ENCODE measurements at regions not wholly inside any gene's neighbourhood (a gene's known extent, or its start where the extent isn't known, plus 50 kb on each side); places are given as distances from the start of the nearest gene placed in this dataset.
A peak's percentile ranks its signal among the peaks of the same experiment; 100 is the strongest.

GRCh38 chr1:199122085-199122484 lies 483.2 kb downstream of the PTPRC start:
- TF ChIP-seq CTCF (conservative IDR thresholded peaks at IDR 0.05; ENCODE audit: control insufficient read depth, insufficient read depth, low read depth, low read length), result no peak

DNA sequence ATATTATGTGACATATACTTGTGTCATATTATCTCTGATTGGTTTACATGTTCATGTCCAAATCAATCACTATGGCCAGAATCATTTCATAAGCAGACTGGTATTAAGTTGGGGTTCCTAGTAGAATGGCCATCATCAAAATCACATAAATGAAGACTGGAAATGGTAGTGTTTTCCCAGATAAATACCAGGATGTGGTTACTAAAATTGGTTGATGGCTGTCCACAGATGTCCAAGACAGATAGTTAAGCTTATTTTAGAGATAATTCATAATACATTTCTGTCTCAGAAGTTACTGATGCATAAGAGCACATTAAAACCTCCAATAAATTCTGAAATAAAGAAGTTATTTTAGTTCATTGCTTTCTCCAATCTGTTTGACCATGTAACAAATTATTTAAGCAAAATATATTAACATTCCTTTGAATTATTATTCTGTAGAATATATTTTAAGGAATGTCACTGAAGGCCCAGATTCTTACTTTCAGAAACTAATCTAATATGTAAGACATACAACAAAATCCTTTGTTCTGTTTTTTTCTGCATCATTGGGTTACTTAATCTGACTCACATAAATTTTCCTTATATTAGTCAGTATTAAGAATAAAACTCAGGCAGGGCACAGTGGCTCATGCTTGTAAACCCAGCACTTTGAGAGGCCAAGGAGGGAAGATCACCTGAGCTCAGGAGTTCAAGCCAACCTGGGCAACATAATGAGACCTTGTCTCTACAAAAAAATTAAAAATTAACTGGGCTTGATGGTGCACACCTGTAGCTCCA lies 483.9 kb downstream of the PTPRC start:
- peak; percentile 63 for DNase-seq (ENCODE audit: low read depth)
- no peak overlapping the region for H3K4me3 ChIP-seq (ENCODE audit: control insufficient read depth, low read depth, low read length)
- no peak for TF ChIP-seq CTCF (conservative IDR thresholded peaks at IDR 0.05; ENCODE audit: control insufficient read depth, insufficient read depth, low read depth, low read length)

More at GRCh38 chr1:199122085-199122484, 483.2 kb downstream of the PTPRC start:
- H3K4me3 ChIP-seq (ENCODE audit: control insufficient read depth, low read depth, low read length), result no peak overlapping the region
- DNase-seq (ENCODE audit: low read depth), result no peak

- no peak overlapping the region for H3K4me3 ChIP-seq (ENCODE audit: control insufficient read depth, low read depth, low read length)
- TF ChIP-seq CTCF (conservative IDR thresholded peaks at IDR 0.05; ENCODE audit: control insufficient read depth, insufficient read depth, low read depth, low read length), result no peak
- peak; percentile 85 for DNase-seq (ENCODE audit: low read depth)
Measured at GRCh38 chr1:199123615-199124014, 484.8 kb downstream of the PTPRC start.

GRCh38 chr1:199124351-199124750 lies 485.5 kb downstream of the PTPRC start:
- TF ChIP-seq CTCF (conservative IDR thresholded peaks at IDR 0.05; ENCODE audit: control insufficient read depth, insufficient read depth, low read depth, low read length), result no peak
- no peak overlapping the region for H3K4me3 ChIP-seq (ENCODE audit: control insufficient read depth, low read depth, low read length)
- DNase-seq (ENCODE audit: low read depth), result peak; percentile 7

GRCh38 chr1:199129247-199129646 lies 490.4 kb downstream of the PTPRC start:
- TF ChIP-seq CTCF (conservative IDR thresholded peaks at IDR 0.05; ENCODE audit: control insufficient read depth, insufficient read depth, low read depth, low read length), result no peak
- DNase-seq (ENCODE audit: low read depth), result peak; percentile 14
- H3K4me3 ChIP-seq (ENCODE audit: control insufficient read depth, low read depth, low read length), result no peak overlapping the region

DNA sequence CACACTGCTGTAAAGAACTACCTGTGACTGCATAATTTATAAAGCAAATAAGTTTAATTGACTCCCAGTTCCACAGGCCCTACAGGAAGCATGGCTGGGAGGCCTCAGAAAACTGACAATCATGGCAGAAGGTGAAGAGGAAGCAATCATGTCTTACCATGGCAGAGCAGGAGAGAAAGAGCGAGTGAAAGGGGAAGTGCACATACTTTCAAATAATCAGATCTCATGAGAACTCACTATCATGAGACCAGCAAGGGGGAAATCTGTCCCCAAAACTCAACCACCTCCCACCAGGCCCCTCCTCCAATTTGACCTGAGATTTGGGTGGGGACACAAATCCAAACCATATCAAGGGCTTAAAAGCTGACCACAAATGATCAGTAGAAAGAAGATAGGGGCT lies 493.2 kb downstream of the PTPRC start:
- no peak for TF ChIP-seq CTCF (conservative IDR thresholded peaks at IDR 0.05; ENCODE audit: control insufficient read depth, insufficient read depth, low read depth, low read length)
- DNase-seq (ENCODE audit: low read depth), result no peak
- no peak overlapping the region for H3K4me3 ChIP-seq (ENCODE audit: control insufficient read depth, low read depth, low read length)

All from fibroblast of mammary gland (primary cell).